Upper lobe of right lung (tissue), 1 donor: ENCODE measurements at regions not wholly inside any gene's neighbourhood (a gene's known extent, or its start where the extent isn't known, plus 50 kb on each side); places are given as distances from the start of the nearest gene placed in this dataset.

Experiments used
- ATAC-seq: fragments of 200-7000 bp; cut with Tn5 transposase; one replicate; pipeline ENCODE4 v1.9.1; 2020; ENCODE audit warnings: mild to moderate bottlenecking, moderate library complexity
- DNase-seq: peaks from one replicate; pipeline ENCODE4 v3.0.0-alpha.2; 2020
- H3K27ac ChIP-seq: fragments of 200-600 bp; one replicate; pipeline ENCODE4 v1.8.0; 2022
- H3K27me3 ChIP-seq: fragments of 200-600 bp; one replicate; pipeline ENCODE4 v1.8.0; 2022; ENCODE audit warnings: mild to moderate bottlenecking
- H3K36me3 ChIP-seq: fragments of 200-600 bp; one replicate; pipeline ENCODE4 v1.8.0; 2022
- H3K4me1 ChIP-seq: fragments of 200-600 bp; one replicate; pipeline ENCODE4 v1.8.0; 2022
- H3K4me3 ChIP-seq: fragments of 200-600 bp; one replicate; pipeline ENCODE4 v1.8.0; 2022; ENCODE audit warnings: mild to moderate bottlenecking
- H3K9me3 ChIP-seq: fragments of 200-600 bp; one replicate; pipeline ENCODE4 v1.8.0; 2022
- CTCF ChIP-seq: fragments of 200-600 bp; IDR thresholded peaks from one replicate; pipeline ENCODE4 v1.8.0; 2022; ENCODE audit warnings: antibody characterized with exemption
- intact Hi-C: fragments of 100-400 bp; cut with DNase I; formaldehyde crosslinking; loops from one replicate; pipeline ENCODE4 v1.11.0; 2022
- donor health status: DM: no; HTN: yes; CAD: no; lungs with severe emphysema.

GRCh38 chr11:115581871-115582639, 77.8 kb upstream of the CADM1 start:
- Histone ChIP-seq H3K4me3 (no peak overlapping the region), H3K27me3 (no peaks in the 10 kb centered on the region), H3K27ac (no peak overlapping the region), H3K9me3 (no peaks in the 10 kb centered on the region), H3K4me1 (no peaks in the 10 kb centered on the region), H3K36me3 (no peaks in the 10 kb centered on the region)
- DNase-seq = no peak
- intact Hi-C loops = no loop called here
- TF ChIP-seq CTCF = no peak
- peak; percentile 51 for ATAC-seq

- no peak for TF ChIP-seq CTCF
- H3K27me3 ChIP-seq = no peaks in the 10 kb centered on the region
- ATAC-seq (peak; percentile 56), DNase-seq (no peak)
- no peaks in the 10 kb centered on the region for H3K36me3 ChIP-seq
- no peak overlapping the region for H3K4me3 ChIP-seq
- H3K4me1 ChIP-seq = no peaks in the 10 kb centered on the region
- no peaks in the 10 kb centered on the region for H3K9me3 ChIP-seq
- intact Hi-C loops = no loop called here
- no peak overlapping the region for H3K27ac ChIP-seq
These were observed 76.9 kb upstream of the CADM1 start for GRCh38 chr11:115580927-115581680.

GRCh38 chr11:115580416-115580815, 76.2 kb upstream of the CADM1 start:
- no peak for ATAC-seq
- H3K4me3 ChIP-seq = no peak overlapping the region
- H3K4me1 ChIP-seq = no peaks in the 10 kb centered on the region
- no peak overlapping the region for H3K27ac ChIP-seq
- H3K36me3 ChIP-seq = no peaks in the 10 kb centered on the region
- H3K9me3 ChIP-seq = no peaks in the 10 kb centered on the region
- no peak for DNase-seq
- no peak for TF ChIP-seq CTCF
- no peaks in the 10 kb centered on the region for H3K27me3 ChIP-seq
- intact Hi-C loops = no loop called here

GRCh38 chr11:115579181-115579825, 75.1 kb upstream of the CADM1 start:
- DNase-seq = no peak
- no peaks in the 10 kb centered on the region for H3K36me3 ChIP-seq
- intact Hi-C loops = no loop called here
- no peaks in the 10 kb centered on the region for H3K4me1 ChIP-seq
- no peak for ATAC-seq
- no peak overlapping the region for H3K4me3 ChIP-seq
- H3K27me3 ChIP-seq = no peaks in the 10 kb centered on the region
- H3K9me3 ChIP-seq = no peaks in the 10 kb centered on the region
- TF ChIP-seq CTCF = no peak
- H3K27ac ChIP-seq = no peak overlapping the region

GRCh38 chr11:115578275-115578674, 74.1 kb upstream of the CADM1 start:
- Histone ChIP-seq H3K9me3 (no peaks in the 10 kb centered on the region), H3K4me1 (no peaks in the 10 kb centered on the region), H3K4me3 (no peak overlapping the region), H3K27ac (no peak overlapping the region), H3K36me3 (no peaks in the 10 kb centered on the region), H3K27me3 (no peaks in the 10 kb centered on the region)
- intact Hi-C loops = no loop called here
- no peak for TF ChIP-seq CTCF
- DNase-seq (no peak), ATAC-seq (no peak)
